Uterus (tissue), 3 donors: ENCODE measurements at regions not wholly inside any gene's neighbourhood (a gene's known extent, or its start where the extent isn't known, plus 50 kb on each side); places are given as distances from the start of the nearest gene placed in this dataset.

Source experiments
- DNase-seq, 2 donors: peaks; one replicate each; pipeline ENCODE4 v3.0.0-alpha.2; 2019 to 2020
- H3K27ac ChIP-seq, 2 donors: fragments of 200-600 bp; sonication (generic); 1 replicate in 1 of 2; 2 replicates in 1 of 2; pipeline ENCODE4 v1.5.1; 2016 to 2018
- H3K27me3 ChIP-seq, 2 donors: fragments of 200-600 bp; sonication (generic); one replicate each; pipeline ENCODE4 v1.5.1; 2018 to 2019; ENCODE audit warnings: control low read depth in 1 of 2
- H3K36me3 ChIP-seq, 2 donors: fragments of 200-600 bp; sonication (generic); one replicate each; pipeline ENCODE4 v1.5.1; 2019; ENCODE audit warnings: control low read depth in 1 of 2
- H3K4me1 ChIP-seq, 2 donors: fragments of 200-600 bp; sonication (generic); one replicate each; pipeline ENCODE4 v1.5.1; 2018 to 2019; ENCODE audit warnings: control low read depth in 1 of 2
- H3K4me3 ChIP-seq, 2 donors: fragments of 200-600 bp; sonication (generic); 1 replicate in 1 of 2; 2 replicates in 1 of 2; pipeline ENCODE4 v1.5.1; 2018 to 2019; ENCODE audit warnings: mild to moderate bottlenecking in 1 of 2
- H3K9me3 ChIP-seq, 2 donors: fragments of 200-600 bp; sonication (generic); one replicate each; pipeline ENCODE4 v1.5.1; 2019; ENCODE audit warnings: control low read depth in 1 of 2
- CTCF ChIP-seq, 4 experiments: fragments of 200-600 bp in 2 of 4; fragments of 450-650 bp in 2 of 4; sonication (generic) in 2 of 4; IDR thresholded peaks; one replicate each; pipeline ENCODE4 v1.5.1; 2016 to 2019; ENCODE audit warnings: antibody characterized with exemption in 4 of 4, mild to moderate bottlenecking in 2 of 4, moderate library complexity in 1 of 4
- POLR2A ChIP-seq, 2 donors: fragments of 450-650 bp; IDR thresholded peaks; one replicate each; pipeline ENCODE4 v1.6.1; 2016; ENCODE audit warnings: antibody characterized with exemption in 2 of 2, mild to moderate bottlenecking in 1 of 2, moderate library complexity in 1 of 2
- intact Hi-C: fragments of 100-400 bp; cut with DNase I; formaldehyde crosslinking; loops from one replicate; pipeline ENCODE4 v1.15.1; 2023; ENCODE audit warnings: low total_unique reads
- donor health status: DM: yes; HTN: yes; CAD: no.

GRCh38 chr4:164368894-164369293, 385.0 kb upstream of the SMIM31 start:
- Histone ChIP-seq H3K4me3 (no peak overlapping the region), H3K4me1 (no peaks in the 10 kb centered on the region), H3K27ac (no peak overlapping the region), H3K36me3 (no peaks in the 10 kb centered on the region), H3K27me3 (no peaks in the 10 kb centered on the region), H3K9me3 (no peaks in the 10 kb centered on the region)
- intact Hi-C loops = no loop called here
- DNase-seq = no peak
- no peak for TF ChIP-seq CTCF (IDR thresholded peaks at IDR 0.05)
- TF ChIP-seq POLR2A (IDR thresholded peaks at IDR 0.05) = no peak

- Histone ChIP-seq H3K36me3 (no peaks in the 10 kb centered on the region), H3K4me1 (no peaks in the 10 kb centered on the region), H3K9me3 (no peaks in the 10 kb centered on the region), H3K4me3 (no peak overlapping the region), H3K27me3 (no peaks in the 10 kb centered on the region), H3K27ac (no peak overlapping the region)
- TF ChIP-seq POLR2A (IDR thresholded peaks at IDR 0.05) = no peak
- TF ChIP-seq CTCF (IDR thresholded peaks at IDR 0.05) = no peak
- no peak for DNase-seq
- intact Hi-C loops = no loop called here
Measured at GRCh38 chr4:164373021-164373420, 380.9 kb upstream of the SMIM31 start.

GRCh38 chr4:164377277-164377676, 376.7 kb upstream of the SMIM31 start:
- no peaks in the 10 kb centered on the region for H3K27me3 ChIP-seq
- no peak overlapping the region for H3K4me3 ChIP-seq
- intact Hi-C loops = no loop called here
- no peak for DNase-seq
- no peak for TF ChIP-seq CTCF (IDR thresholded peaks at IDR 0.05)
- no peak for TF ChIP-seq POLR2A (IDR thresholded peaks at IDR 0.05)
- no peaks in the 10 kb centered on the region for H3K36me3 ChIP-seq
- no peaks in the 10 kb centered on the region for H3K9me3 ChIP-seq
- no peak overlapping the region for H3K27ac ChIP-seq
- H3K4me1 ChIP-seq = no peaks in the 10 kb centered on the region

- H3K4me1 ChIP-seq = no peaks in the 10 kb centered on the region
- intact Hi-C loops = no loop called here
- no peak for DNase-seq
- no peak overlapping the region for H3K4me3 ChIP-seq
- H3K9me3 ChIP-seq = no peaks in the 10 kb centered on the region
- no peak overlapping the region for H3K27ac ChIP-seq
- no peaks in the 10 kb centered on the region for H3K36me3 ChIP-seq
- no peak for TF ChIP-seq CTCF (IDR thresholded peaks at IDR 0.05)
- TF ChIP-seq POLR2A (IDR thresholded peaks at IDR 0.05) = no peak
- H3K27me3 ChIP-seq = no peaks in the 10 kb centered on the region
Measured at GRCh38 chr4:164378361-164378760, 375.6 kb upstream of the SMIM31 start.

- Histone ChIP-seq H3K4me1 (no peaks in the 10 kb centered on the region), H3K36me3 (no peaks in the 10 kb centered on the region), H3K4me3 (no peak overlapping the region), H3K9me3 (no peaks in the 10 kb centered on the region), H3K27me3 (no peaks in the 10 kb centered on the region), H3K27ac (no peak overlapping the region)
- intact Hi-C loops = no loop called here
- TF ChIP-seq CTCF (IDR thresholded peaks at IDR 0.05) (no peak), POLR2A (IDR thresholded peaks at IDR 0.05) (no peak)
- DNase-seq = no peak
Measured at GRCh38 chr4:164379694-164380093, 374.2 kb upstream of the SMIM31 start.
